ENCODE measurements at regions not wholly inside any gene's neighbourhood (a gene's known extent, or its start where the extent isn't known, plus 50 kb on each side); places are given as distances from the start of the nearest gene placed in this dataset.

- TF ChIP-seq, protein P1, sequence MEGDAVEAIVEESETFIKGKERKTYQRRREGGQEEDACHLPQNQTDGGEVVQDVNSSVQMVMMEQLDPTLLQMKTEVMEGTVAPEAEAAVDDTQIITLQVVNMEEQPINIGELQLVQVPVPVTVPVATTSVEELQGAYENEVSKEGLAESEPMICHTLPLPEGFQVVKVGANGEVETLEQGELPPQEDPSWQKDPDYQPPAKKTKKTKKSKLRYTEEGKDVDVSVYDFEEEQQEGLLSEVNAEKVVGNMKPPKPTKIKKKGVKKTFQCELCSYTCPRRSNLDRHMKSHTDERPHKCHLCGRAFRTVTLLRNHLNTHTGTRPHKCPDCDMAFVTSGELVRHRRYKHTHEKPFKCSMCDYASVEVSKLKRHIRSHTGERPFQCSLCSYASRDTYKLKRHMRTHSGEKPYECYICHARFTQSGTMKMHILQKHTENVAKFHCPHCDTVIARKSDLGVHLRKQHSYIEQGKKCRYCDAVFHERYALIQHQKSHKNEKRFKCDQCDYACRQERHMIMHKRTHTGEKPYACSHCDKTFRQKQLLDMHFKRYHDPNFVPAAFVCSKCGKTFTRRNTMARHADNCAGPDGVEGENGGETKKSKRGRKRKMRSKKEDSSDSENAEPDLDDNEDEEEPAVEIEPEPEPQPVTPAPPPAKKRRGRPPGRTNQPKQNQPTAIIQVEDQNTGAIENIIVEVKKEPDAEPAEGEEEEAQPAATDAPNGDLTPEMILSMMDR (IDR thresholded peaks at IDR 0.05) = no peak
- TF ChIP-seq POLR2A (IDR thresholded peaks at IDR 0.05) = no peak
These were observed 362.7 kb upstream of the VSTM2A start for GRCh38 chr7:54179321-54180029.

Data from body of pancreas (tissue), 4 donors.